Smooth muscle cell (in vitro differentiated cells): ENCODE measurements at regions not wholly inside any gene's neighbourhood (a gene's known extent, or its start where the extent isn't known, plus 50 kb on each side); places are given as distances from the start of the nearest gene placed in this dataset.
A peak's percentile ranks its signal among the peaks of the same experiment; 100 is the strongest.

Experiments
- DNase-seq: peaks from one replicate; lab custom pipeline; 2025; ENCODE audit not compliant: unreplicated experiment; lab: John Stamatoyannopoulos, UW
- H2AFZ ChIP-seq: fragments of 200-600 bp; sonication (generic); 2 replicates; pipeline ENCODE4 v1.6.0; 2016; ENCODE audit warnings: antibody characterized with exemption, low read depth, mild to moderate bottlenecking
- H3F3A ChIP-seq: fragments of 200-600 bp; sonication (generic); 2 replicates; pipeline ENCODE4 v1.6.0; 2017; ENCODE audit warnings: antibody characterized with exemption, low read depth
- H3K27ac ChIP-seq: fragments of 200-600 bp; sonication (generic); 2 replicates; pipeline ENCODE4 v1.5.1; 2016; ENCODE audit warnings: low read depth, mild to moderate bottlenecking
- H3K27me3 ChIP-seq: fragments of 200-600 bp; sonication (generic); 2 replicates; pipeline ENCODE4 v1.6.1; 2016; ENCODE audit warnings: low read depth, mild to moderate bottlenecking
- H3K36me3 ChIP-seq: fragments of 200-600 bp; sonication (generic); 2 replicates; pipeline ENCODE4 v1.5.1; 2016; ENCODE audit warnings: low read depth
- H3K4me1 ChIP-seq: fragments of 200-600 bp; sonication (generic); 2 replicates; pipeline ENCODE4 v1.5.1; 2016; ENCODE audit warnings: low read depth
- H3K4me2 ChIP-seq: fragments of 200-600 bp; sonication (generic); 2 replicates; pipeline ENCODE4 v1.6.0; 2016; ENCODE audit warnings: mild to moderate bottlenecking
- H3K4me3 ChIP-seq: fragments of 200-600 bp; sonication (generic); 2 replicates; pipeline ENCODE4 v1.5.1; 2016; ENCODE audit warnings: mild to moderate bottlenecking
- H3K79me2 ChIP-seq: fragments of 200-600 bp; sonication (generic); 2 replicates; pipeline ENCODE4 v1.6.0; 2016; ENCODE audit warnings: low read depth, mild to moderate bottlenecking
- H3K9ac ChIP-seq: fragments of 200-600 bp; sonication (generic); 2 replicates; pipeline ENCODE4 v1.6.0; 2016; ENCODE audit warnings: low read depth
- H3K9me3 ChIP-seq: fragments of 200-600 bp; sonication (generic); replicated peaks from 2 replicates; pipeline ENCODE4 v1.5.1; 2016; ENCODE audit warnings: low read depth
- H4K20me1 ChIP-seq: fragments of 200-600 bp; sonication (generic); 2 replicates; pipeline ENCODE4 v1.6.0; 2016; ENCODE audit warnings: low read depth
- WGBS: methylation state at CpG from one replicate; pipeline ENCODE4 v1.1.7; 2016; ENCODE audit warnings: low lambda C conversion rate; 5-methylcytosine and 5-hydroxymethylcytosine counted together
- TF ChIP-seq, protein P1 (sequence below): fragments of 200-600 bp; sonication (generic); IDR thresholded peaks from 2 replicates; pipeline ENCODE4 v1.5.1; 2017; ENCODE audit warnings: borderline replicate concordance, mild to moderate bottlenecking, antibody characterized with exemption; ENCODE audit not compliant: insufficient read depth, poor library complexity, severe bottlenecking

DNA sequence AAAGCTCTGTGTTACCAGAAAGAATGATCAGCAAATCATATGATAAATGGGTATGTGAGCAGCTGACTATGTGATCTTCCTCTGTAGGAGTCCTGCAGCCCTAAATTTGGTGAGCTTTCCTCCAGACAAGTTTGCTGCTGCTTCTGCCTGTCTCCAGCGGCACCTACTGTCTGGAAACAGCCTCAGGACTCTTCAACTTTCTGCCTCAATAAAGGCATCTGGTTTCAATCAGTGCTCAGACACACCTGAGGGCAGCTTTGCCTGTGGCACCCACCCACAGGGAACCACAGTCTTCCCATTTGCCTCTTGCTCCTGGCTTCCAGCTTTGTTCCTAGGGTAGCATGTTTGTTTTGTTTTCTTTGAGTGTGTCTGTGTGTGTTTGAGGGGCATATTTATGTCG is 727.9 kb upstream of the MAN1A1 start:
- no peak for DNase-seq
- Histone ChIP-seq H2AFZ (no peak overlapping the region), H3K36me3 (no peaks in the 10 kb centered on the region), H3K79me2 (no peaks in the 10 kb centered on the region), H3K27me3 (no peaks in the 10 kb centered on the region), H4K20me1 (no peaks in the 10 kb centered on the region), H3K9me3 (no peaks in the 10 kb centered on the region), H3K4me3 (no peak overlapping the region), H3K9ac (no peak overlapping the region), H3K4me2 (no peak overlapping the region), H3F3A (no peaks in the 10 kb centered on the region), H3K4me1 (no peaks in the 10 kb centered on the region), H3K27ac (no peak overlapping the region)
- TF ChIP-seq, protein P1, sequence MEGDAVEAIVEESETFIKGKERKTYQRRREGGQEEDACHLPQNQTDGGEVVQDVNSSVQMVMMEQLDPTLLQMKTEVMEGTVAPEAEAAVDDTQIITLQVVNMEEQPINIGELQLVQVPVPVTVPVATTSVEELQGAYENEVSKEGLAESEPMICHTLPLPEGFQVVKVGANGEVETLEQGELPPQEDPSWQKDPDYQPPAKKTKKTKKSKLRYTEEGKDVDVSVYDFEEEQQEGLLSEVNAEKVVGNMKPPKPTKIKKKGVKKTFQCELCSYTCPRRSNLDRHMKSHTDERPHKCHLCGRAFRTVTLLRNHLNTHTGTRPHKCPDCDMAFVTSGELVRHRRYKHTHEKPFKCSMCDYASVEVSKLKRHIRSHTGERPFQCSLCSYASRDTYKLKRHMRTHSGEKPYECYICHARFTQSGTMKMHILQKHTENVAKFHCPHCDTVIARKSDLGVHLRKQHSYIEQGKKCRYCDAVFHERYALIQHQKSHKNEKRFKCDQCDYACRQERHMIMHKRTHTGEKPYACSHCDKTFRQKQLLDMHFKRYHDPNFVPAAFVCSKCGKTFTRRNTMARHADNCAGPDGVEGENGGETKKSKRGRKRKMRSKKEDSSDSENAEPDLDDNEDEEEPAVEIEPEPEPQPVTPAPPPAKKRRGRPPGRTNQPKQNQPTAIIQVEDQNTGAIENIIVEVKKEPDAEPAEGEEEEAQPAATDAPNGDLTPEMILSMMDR: peak; percentile 28
- 52% methylated on average over 2 of the region's 2 CpGs for WGBS

DNA sequence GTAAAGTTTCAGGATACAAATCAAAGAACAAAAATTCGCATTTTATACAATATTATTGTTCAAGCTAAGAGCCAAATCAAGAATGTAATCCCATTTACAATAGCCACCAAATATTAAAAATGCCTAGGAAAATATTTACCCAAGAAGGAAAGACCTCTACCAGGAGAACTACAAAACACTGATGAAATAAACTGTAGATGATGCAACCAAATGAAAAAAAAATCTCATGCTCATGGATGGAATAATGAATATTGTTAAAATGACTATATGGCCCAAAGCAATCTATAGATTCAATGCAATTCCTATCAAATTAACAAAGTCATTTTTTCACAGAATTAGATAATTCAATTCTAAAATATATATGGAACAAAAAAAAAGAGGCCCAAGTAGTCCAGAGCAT is 708.8 kb upstream of the MAN1A1 start:
- TF ChIP-seq, protein P1: no peak
- Histone ChIP-seq H2AFZ (no peak overlapping the region), H3K4me2 (no peak overlapping the region), H3K79me2 (no peaks in the 10 kb centered on the region), H3K9me3 (no peaks in the 10 kb centered on the region), H3F3A (no peaks in the 10 kb centered on the region), H3K27ac (no peak overlapping the region), H3K9ac (no peak overlapping the region), H3K4me3 (no peak overlapping the region), H3K4me1 (no peaks in the 10 kb centered on the region), H3K36me3 (no peaks in the 10 kb centered on the region), H4K20me1 (no peaks in the 10 kb centered on the region), H3K27me3 (no peaks in the 10 kb centered on the region)
- 0% methylated on average over 1 of the region's 1 CpG for WGBS
- DNase-seq: no peak

DNA sequence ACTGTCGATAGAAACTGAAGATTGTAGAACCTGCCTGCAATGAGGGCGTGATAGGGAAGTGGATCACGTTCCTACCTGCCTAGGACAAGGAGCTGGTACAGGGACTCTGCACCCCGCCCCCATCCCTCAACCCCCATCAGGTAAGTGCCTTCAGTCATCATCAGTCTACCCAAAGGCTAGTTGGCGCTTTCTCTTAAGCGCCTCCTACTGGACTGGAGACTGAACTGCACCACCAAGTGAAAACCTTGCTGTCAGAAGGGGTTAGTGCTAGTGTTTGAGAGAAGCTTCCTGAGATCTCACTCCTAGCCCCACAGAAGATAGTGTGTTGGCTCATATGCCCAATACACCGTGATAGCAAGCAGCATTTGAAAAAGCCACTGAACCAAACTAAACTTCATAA is 706.5 kb upstream of the MAN1A1 start:
- Histone ChIP-seq H3K4me3 (no peak overlapping the region), H3K9ac (no peak overlapping the region), H3K79me2 (no peaks in the 10 kb centered on the region), H4K20me1 (no peaks in the 10 kb centered on the region), H3K27ac (no peak overlapping the region), H3K4me2 (no peak overlapping the region), H3K4me1 (no peaks in the 10 kb centered on the region), H3K9me3 (no peaks in the 10 kb centered on the region), H3F3A (no peaks in the 10 kb centered on the region), H3K36me3 (no peaks in the 10 kb centered on the region), H3K27me3 (no peaks in the 10 kb centered on the region), H2AFZ (no peak overlapping the region)
- WGBS: 34% methylated on average over 7 of the region's 7 CpGs
- TF ChIP-seq, protein P1: no peak
- no peak for DNase-seq

DNA sequence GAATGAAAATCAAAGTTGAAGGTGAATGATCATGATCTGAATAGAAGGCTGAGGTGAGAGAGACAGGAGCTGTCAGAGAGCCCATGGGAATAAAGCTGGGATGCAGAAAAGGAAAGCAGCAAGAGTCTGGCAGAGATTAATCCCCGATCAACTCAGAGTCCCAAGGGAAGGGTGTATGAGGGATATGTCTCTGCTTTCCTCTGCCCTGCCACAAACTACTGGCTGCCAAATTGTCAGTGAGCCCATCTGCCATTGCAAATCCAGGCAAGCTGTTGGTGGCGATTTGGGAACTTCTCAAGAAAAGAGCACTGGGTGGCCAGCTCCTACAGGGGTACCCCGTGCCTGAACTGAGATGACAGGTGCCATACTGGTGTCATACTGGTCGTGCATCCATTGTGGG is 705.5 kb upstream of the MAN1A1 start:
- Histone ChIP-seq H3K4me2 (no peak overlapping the region), H4K20me1 (no peaks in the 10 kb centered on the region), H2AFZ (no peak overlapping the region), H3K27ac (no peak overlapping the region), H3F3A (no peaks in the 10 kb centered on the region), H3K4me3 (no peak overlapping the region), H3K79me2 (no peaks in the 10 kb centered on the region), H3K4me1 (no peaks in the 10 kb centered on the region), H3K27me3 (no peaks in the 10 kb centered on the region), H3K9me3 (no peaks in the 10 kb centered on the region), H3K36me3 (no peaks in the 10 kb centered on the region), H3K9ac (no peak overlapping the region)
- TF ChIP-seq, protein P1: no peak
- DNase-seq: no peak
- WGBS: 59% methylated on average over 4 of the region's 4 CpGs
